Type B pancreatic cell (in vitro differentiated cells): ENCODE measurements at regions not wholly inside any gene's neighbourhood (a gene's known extent, or its start where the extent isn't known, plus 50 kb on each side); places are given as distances from the start of the nearest gene placed in this dataset.

Experiments
- DNase-seq: peaks from one replicate; pipeline ENCODE4 v3.0.0; 2021; ENCODE audit warnings: mixed read lengths; ENCODE audit not compliant: unreplicated experiment; ENCODE audit errors: extremely low spot score
- H3K27ac Mint-ChIP-seq: 2 replicates; pipeline ENCODE4 v1.8.0; 2021; ENCODE audit warnings: mild to moderate bottlenecking, mixed read lengths
- H3K27me3 Mint-ChIP-seq: 2 replicates; pipeline ENCODE4 v1.8.0; 2021; ENCODE audit warnings: mixed read lengths
- H3K36me3 Mint-ChIP-seq: 2 replicates; pipeline ENCODE4 v1.8.0; 2021; ENCODE audit warnings: mixed read lengths
- H3K4me1 Mint-ChIP-seq: one replicate; pipeline ENCODE4 v1.8.0; 2021; ENCODE audit warnings: mixed read lengths; ENCODE audit not compliant: unreplicated experiment
- H3K4me3 Mint-ChIP-seq: 2 replicates; pipeline ENCODE4 v1.8.0; 2021; ENCODE audit warnings: mild to moderate bottlenecking, mixed read lengths
- H3K9me3 Mint-ChIP-seq: 2 replicates; pipeline ENCODE4 v1.8.0; 2021; ENCODE audit warnings: mixed read lengths
- CTCF ChIP-seq: fragments of 200-600 bp; sonication (generic); conservative IDR thresholded peaks from 2 replicates; pipeline ENCODE4 v1.5.0; 2021; ENCODE audit warnings: antibody characterized with exemption, mild to moderate bottlenecking

GRCh38 chr12:114018669-114019068, 52.5 kb upstream of the RBM19 start:
- no peaks in the 10 kb centered on the region for H3K4me1 Mint-ChIP-seq
- TF ChIP-seq CTCF: no peak

More at GRCh38 chr12:114018669-114019068, 52.5 kb upstream of the RBM19 start:
- Mint-ChIP-seq H3K27ac (no peak overlapping the region), H3K4me3 (no peak overlapping the region), H3K36me3 (no peaks in the 10 kb centered on the region), H3K9me3 (no peaks in the 10 kb centered on the region), H3K27me3 (peaks cover 50% of the 10 kb centered on the region)
- no peak for DNase-seq
